OCI-LY3 (cell line): ENCODE measurements at regions not wholly inside any gene's neighbourhood (a gene's known extent, or its start where the extent isn't known, plus 50 kb on each side); places are given as distances from the start of the nearest gene placed in this dataset.

Source experiments
- EZH2phosphoT487 ChIP-seq: fragments of 200-600 bp; shearing (Covaris generic); IDR thresholded peaks from 2 replicates; pipeline ENCODE4 v1.6.1; 2018; ENCODE audit warnings: antibody characterized with exemption, mixed run types, low read depth
- TF ChIP-seq, protein P1 (sequence below): fragments of 200-600, 300-600 bp; sonication (generic); IDR thresholded peaks from 2 replicates; pipeline ENCODE4 v1.5.1; 2014; ENCODE audit warnings: antibody characterized with exemption, low read length, low read depth

DNA sequence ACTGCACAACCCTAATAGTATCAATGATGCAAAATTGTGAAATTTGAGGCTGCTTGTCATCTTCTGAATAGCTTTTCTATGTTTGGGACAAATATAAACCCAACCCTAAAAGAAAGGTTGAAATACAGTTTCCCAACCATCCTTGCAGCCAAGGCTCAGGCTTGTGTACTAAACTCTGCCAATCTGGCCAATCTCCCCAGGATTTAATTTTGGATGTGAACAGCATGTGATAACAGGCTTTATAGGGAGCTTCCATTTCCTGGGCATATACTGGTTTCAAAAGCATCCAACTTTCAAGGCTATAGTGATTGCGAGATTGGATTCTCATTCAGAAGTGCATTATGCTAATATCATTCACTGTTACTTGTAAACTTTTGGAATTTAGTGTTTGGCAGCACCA lies 55.7 kb upstream of the MUCL1 start:
- TF ChIP-seq EZH2phosphoT487: no peak
- TF ChIP-seq, protein P1, sequence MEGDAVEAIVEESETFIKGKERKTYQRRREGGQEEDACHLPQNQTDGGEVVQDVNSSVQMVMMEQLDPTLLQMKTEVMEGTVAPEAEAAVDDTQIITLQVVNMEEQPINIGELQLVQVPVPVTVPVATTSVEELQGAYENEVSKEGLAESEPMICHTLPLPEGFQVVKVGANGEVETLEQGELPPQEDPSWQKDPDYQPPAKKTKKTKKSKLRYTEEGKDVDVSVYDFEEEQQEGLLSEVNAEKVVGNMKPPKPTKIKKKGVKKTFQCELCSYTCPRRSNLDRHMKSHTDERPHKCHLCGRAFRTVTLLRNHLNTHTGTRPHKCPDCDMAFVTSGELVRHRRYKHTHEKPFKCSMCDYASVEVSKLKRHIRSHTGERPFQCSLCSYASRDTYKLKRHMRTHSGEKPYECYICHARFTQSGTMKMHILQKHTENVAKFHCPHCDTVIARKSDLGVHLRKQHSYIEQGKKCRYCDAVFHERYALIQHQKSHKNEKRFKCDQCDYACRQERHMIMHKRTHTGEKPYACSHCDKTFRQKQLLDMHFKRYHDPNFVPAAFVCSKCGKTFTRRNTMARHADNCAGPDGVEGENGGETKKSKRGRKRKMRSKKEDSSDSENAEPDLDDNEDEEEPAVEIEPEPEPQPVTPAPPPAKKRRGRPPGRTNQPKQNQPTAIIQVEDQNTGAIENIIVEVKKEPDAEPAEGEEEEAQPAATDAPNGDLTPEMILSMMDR: no peak
